Neural cell (in vitro differentiated cells): ENCODE measurements at regions not wholly inside any gene's neighbourhood (a gene's known extent, or its start where the extent isn't known, plus 50 kb on each side); places are given as distances from the start of the nearest gene placed in this dataset.

Source experiments
- H2AFZ ChIP-seq: fragments of 200-600, 300-800 bp; sonication (generic), shearing (Covaris generic); 2 replicates; pipeline ENCODE4 v1.6.0; 2014; ENCODE audit warnings: low read depth, mild to moderate bottlenecking, antibody characterized with exemption, low read length, moderate library complexity
- H3F3A ChIP-seq: fragments of 200-600 bp; shearing (Covaris generic); 2 replicates; pipeline ENCODE4 v1.6.1; 2016; ENCODE audit warnings: mild to moderate bottlenecking, moderate library complexity, mixed read lengths, antibody characterized with exemption, low read length; ENCODE audit not compliant: insufficient read depth, poor library complexity, severe bottlenecking
- H3K27ac ChIP-seq: fragments of 200-600, 300-800 bp; sonication (generic), shearing (Covaris generic); 2 replicates; pipeline ENCODE4 v1.5.1; 2014; ENCODE audit warnings: mild to moderate bottlenecking, low read length, moderate library complexity
- H3K27me3 ChIP-seq: fragments of 300-800, 200-600 bp; sonication (generic), shearing (Covaris generic); 2 replicates; pipeline ENCODE4 v1.6.0; 2014; ENCODE audit warnings: mild to moderate bottlenecking, low read depth, low read length, moderate library complexity; ENCODE audit not compliant: insufficient read depth
- H3K36me3 ChIP-seq: fragments of 300-800, 200-600 bp; sonication (generic), shearing (Covaris generic); 2 replicates; pipeline ENCODE4 v1.5.1; 2014; ENCODE audit warnings: mild to moderate bottlenecking, antibody characterized with exemption, low read length, moderate library complexity; ENCODE audit not compliant: insufficient read depth
- H3K4me2 ChIP-seq: fragments of 300-800, 200-600 bp; sonication (generic), shearing (Covaris generic); 2 replicates; pipeline ENCODE4 v1.6.0; 2014; ENCODE audit warnings: mild to moderate bottlenecking, low read length
- H3K4me3 ChIP-seq: fragments of 300-800, 200-600 bp; sonication (generic), shearing (Covaris generic); 2 replicates; pipeline ENCODE4 v1.5.1; 2014; ENCODE audit warnings: mild to moderate bottlenecking, low read length, moderate library complexity
- H3K79me2 ChIP-seq: fragments of 200-600 bp; shearing (Covaris generic); replicated peaks from 2 replicates; pipeline ENCODE4 v1.6.0; 2014; ENCODE audit warnings: mild to moderate bottlenecking, low read length, moderate library complexity; ENCODE audit not compliant: insufficient read depth
- H3K9ac ChIP-seq: fragments of 300-800, 200-600 bp; sonication (generic), shearing (Covaris generic); 2 replicates; pipeline ENCODE4 v1.6.1; 2016; ENCODE audit warnings: mild to moderate bottlenecking, low read length, mixed read lengths
- H3K9me2 ChIP-seq: fragments of 200-600 bp; shearing (Covaris generic); 2 replicates; pipeline ENCODE4 v1.6.1; 2016; ENCODE audit warnings: mild to moderate bottlenecking, low read length, mixed read lengths; ENCODE audit not compliant: insufficient read depth
- H3K9me3 ChIP-seq: fragments of 200-600, 300-800 bp; sonication (generic), shearing (Covaris generic); 2 replicates; pipeline ENCODE4 v1.6.1; 2016; ENCODE audit warnings: mild to moderate bottlenecking, mixed run types, low read length, moderate library complexity, mixed read lengths
- H4K20me1 ChIP-seq: fragments of 200-600 bp; shearing (Covaris generic); 2 replicates; pipeline ENCODE4 v1.6.1; 2016; ENCODE audit warnings: mild to moderate bottlenecking, mixed run types; ENCODE audit not compliant: insufficient read depth
- EP300 ChIP-seq: fragments of 450-650 bp; conservative IDR thresholded peaks from 2 replicates; pipeline ENCODE4 v1.6.1; 2014; ENCODE audit warnings: antibody characterized with exemption, mild to moderate bottlenecking, moderate library complexity; ENCODE audit not compliant: poor library complexity, severe bottlenecking
- EZH2 ChIP-seq: fragments of 200-600, 300-800 bp; shearing (Covaris generic), sonication (generic); IDR thresholded peaks from 2 replicates; pipeline ENCODE4 v1.6.1; 2014; ENCODE audit warnings: antibody characterized with exemption, low read length, borderline replicate concordance, mild to moderate bottlenecking; ENCODE audit not compliant: insufficient read depth, poor library complexity, severe bottlenecking
- MXI1 ChIP-seq: fragments of 450-650 bp; conservative IDR thresholded peaks from 2 replicates; pipeline ENCODE4 v1.6.1; 2014; ENCODE audit warnings: antibody characterized with exemption, mild to moderate bottlenecking; ENCODE audit not compliant: poor library complexity, severe bottlenecking
- POLR2AphosphoS5 ChIP-seq: IDR thresholded peaks from 2 replicates; pipeline ENCODE4 v1.6.1; 2012
- RAD21 ChIP-seq: fragments of 450-650 bp; conservative IDR thresholded peaks from 2 replicates; pipeline ENCODE4 v1.6.1; 2014; ENCODE audit warnings: antibody characterized with exemption, mild to moderate bottlenecking, moderate library complexity
- SMC3 ChIP-seq: fragments of 450-650 bp; conservative IDR thresholded peaks from 2 replicates; pipeline ENCODE4 v1.6.1; 2014; ENCODE audit warnings: antibody characterized with exemption, mild to moderate bottlenecking, moderate library complexity; ENCODE audit not compliant: poor library complexity
- TAF1 ChIP-seq: IDR thresholded peaks from 2 replicates; pipeline ENCODE4 v1.6.1; 2012; ENCODE audit warnings: low read depth
- TF ChIP-seq, protein P1 (sequence below): fragments of 450-650 bp; IDR thresholded peaks from 2 replicates; pipeline ENCODE4 v1.5.1; 2014; ENCODE audit warnings: antibody characterized with exemption, mild to moderate bottlenecking, moderate library complexity; ENCODE audit not compliant: poor library complexity, severe bottlenecking
- TF ChIP-seq, protein P2 (sequence below): IDR thresholded peaks from 2 replicates; pipeline ENCODE4 v1.6.1; 2012; ENCODE audit warnings: borderline replicate concordance

DNA sequence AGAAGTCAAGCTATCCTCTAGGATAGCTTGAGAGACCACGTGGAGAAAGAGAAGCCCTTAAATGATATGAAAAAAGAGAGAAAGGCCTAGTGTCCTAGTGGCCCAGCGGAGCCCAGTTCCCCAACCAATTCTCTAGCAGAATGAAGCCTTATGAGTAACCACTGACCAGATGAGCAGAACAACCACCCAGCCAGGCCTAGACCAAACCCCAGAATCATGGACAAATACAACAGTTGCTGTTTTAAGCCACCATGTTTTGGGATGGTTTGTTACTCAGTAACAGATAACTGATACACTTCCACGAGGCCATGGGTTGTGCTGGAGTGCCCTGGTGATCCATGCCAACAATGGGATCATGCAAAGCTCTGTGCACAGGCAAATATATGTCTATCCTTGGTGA is 377.1 kb downstream of the SOX9 start:
- Histone ChIP-seq H3K9ac (no peak overlapping the region), H4K20me1 (no peaks in the 10 kb centered on the region), H3K79me2 (no peaks in the 10 kb centered on the region), H3K9me2 (no peaks in the 10 kb centered on the region), H3K4me2 (no peak overlapping the region), H3K27me3 (no peaks in the 10 kb centered on the region), H3F3A (no peaks in the 10 kb centered on the region), H3K9me3 (no peaks in the 10 kb centered on the region), H3K36me3 (no peaks in the 10 kb centered on the region), H2AFZ (no peak overlapping the region), H3K27ac (no peak overlapping the region), H3K4me3 (no peak overlapping the region)
- TF ChIP-seq TAF1 (no peak), EZH2 (no peak), MXI1 (no peak), SMC3 (no peak), POLR2AphosphoS5 (no peak), RAD21 (no peak), EP300 (no peak)
- TF ChIP-seq, protein P1, sequence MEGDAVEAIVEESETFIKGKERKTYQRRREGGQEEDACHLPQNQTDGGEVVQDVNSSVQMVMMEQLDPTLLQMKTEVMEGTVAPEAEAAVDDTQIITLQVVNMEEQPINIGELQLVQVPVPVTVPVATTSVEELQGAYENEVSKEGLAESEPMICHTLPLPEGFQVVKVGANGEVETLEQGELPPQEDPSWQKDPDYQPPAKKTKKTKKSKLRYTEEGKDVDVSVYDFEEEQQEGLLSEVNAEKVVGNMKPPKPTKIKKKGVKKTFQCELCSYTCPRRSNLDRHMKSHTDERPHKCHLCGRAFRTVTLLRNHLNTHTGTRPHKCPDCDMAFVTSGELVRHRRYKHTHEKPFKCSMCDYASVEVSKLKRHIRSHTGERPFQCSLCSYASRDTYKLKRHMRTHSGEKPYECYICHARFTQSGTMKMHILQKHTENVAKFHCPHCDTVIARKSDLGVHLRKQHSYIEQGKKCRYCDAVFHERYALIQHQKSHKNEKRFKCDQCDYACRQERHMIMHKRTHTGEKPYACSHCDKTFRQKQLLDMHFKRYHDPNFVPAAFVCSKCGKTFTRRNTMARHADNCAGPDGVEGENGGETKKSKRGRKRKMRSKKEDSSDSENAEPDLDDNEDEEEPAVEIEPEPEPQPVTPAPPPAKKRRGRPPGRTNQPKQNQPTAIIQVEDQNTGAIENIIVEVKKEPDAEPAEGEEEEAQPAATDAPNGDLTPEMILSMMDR = no peak
- TF ChIP-seq, protein P2, sequence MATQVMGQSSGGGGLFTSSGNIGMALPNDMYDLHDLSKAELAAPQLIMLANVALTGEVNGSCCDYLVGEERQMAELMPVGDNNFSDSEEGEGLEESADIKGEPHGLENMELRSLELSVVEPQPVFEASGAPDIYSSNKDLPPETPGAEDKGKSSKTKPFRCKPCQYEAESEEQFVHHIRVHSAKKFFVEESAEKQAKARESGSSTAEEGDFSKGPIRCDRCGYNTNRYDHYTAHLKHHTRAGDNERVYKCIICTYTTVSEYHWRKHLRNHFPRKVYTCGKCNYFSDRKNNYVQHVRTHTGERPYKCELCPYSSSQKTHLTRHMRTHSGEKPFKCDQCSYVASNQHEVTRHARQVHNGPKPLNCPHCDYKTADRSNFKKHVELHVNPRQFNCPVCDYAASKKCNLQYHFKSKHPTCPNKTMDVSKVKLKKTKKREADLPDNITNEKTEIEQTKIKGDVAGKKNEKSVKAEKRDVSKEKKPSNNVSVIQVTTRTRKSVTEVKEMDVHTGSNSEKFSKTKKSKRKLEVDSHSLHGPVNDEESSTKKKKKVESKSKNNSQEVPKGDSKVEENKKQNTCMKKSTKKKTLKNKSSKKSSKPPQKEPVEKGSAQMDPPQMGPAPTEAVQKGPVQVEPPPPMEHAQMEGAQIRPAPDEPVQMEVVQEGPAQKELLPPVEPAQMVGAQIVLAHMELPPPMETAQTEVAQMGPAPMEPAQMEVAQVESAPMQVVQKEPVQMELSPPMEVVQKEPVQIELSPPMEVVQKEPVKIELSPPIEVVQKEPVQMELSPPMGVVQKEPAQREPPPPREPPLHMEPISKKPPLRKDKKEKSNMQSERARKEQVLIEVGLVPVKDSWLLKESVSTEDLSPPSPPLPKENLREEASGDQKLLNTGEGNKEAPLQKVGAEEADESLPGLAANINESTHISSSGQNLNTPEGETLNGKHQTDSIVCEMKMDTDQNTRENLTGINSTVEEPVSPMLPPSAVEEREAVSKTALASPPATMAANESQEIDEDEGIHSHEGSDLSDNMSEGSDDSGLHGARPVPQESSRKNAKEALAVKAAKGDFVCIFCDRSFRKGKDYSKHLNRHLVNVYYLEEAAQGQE = no peak

DNA sequence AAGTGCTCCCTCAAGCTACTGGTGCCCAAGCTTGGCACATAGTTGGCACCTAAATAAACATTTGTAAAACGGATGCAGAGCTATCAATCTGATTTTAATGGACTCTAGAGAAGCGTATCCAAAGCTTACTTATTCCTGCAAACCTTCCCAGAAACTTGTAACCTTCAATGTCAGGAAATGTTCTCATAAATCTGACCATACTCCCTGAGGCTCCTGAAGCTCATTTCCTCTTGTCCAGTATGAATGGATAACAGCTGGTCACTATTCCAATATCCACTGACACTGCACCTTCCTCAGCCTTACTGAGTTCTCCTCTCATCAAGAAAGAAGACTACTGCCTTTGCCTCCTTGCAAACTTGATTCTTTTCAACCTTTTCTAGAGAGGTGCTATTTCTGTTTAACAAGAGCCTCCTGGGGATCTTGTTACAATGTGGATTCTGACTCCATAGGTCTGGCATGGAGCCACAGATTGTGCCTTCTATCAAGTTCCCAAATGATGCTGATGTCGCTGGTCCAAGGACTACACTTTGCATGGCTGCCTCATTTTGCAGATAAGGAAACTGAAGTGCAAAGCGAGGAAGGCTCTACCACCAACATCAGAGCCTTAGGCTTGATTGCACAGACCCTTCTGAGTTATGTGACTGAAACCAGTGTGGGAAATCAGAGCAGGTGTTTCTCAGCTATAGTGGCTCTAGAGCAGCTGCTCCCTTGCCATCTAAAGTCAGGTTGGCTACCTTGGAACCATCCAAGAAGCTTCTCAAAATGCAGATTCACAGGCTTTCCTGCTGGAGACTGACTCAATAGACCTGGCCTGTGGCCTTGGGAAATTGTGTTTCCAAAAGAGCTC is 377.8 kb downstream of the SOX9 start:
- no peaks in the 10 kb centered on the region for H3K79me2 ChIP-seq
- no peaks in the 10 kb centered on the region for H3F3A ChIP-seq
- H3K27ac ChIP-seq = no peak overlapping the region
- no peak overlapping the region for H3K4me2 ChIP-seq
- no peaks in the 10 kb centered on the region for H3K36me3 ChIP-seq
- H2AFZ ChIP-seq = no peak overlapping the region
- no peaks in the 10 kb centered on the region for H3K9me3 ChIP-seq
- no peak overlapping the region for H3K9ac ChIP-seq
- H3K9me2 ChIP-seq = no peaks in the 10 kb centered on the region
- no peaks in the 10 kb centered on the region for H4K20me1 ChIP-seq
- no peak overlapping the region for H3K4me3 ChIP-seq
- no peaks in the 10 kb centered on the region for H3K27me3 ChIP-seq
- TF ChIP-seq MXI1 (no peak), EP300 (no peak), TAF1 (no peak), EZH2 (no peak), SMC3 (no peak), RAD21 (no peak), POLR2AphosphoS5 (no peak)
- TF ChIP-seq, protein P2 = no peak
- TF ChIP-seq, protein P1 = no peak
